Activated T-cell treated with anti-CD3 and anti-CD28 coated beads, Interleukin-2, amount 50 U/mL, for 4 hours (primary cell): ENCODE measurements at regions not wholly inside any gene's neighbourhood (a gene's known extent, or its start where the extent isn't known, plus 50 kb on each side); places are given as distances from the start of the nearest gene placed in this dataset.

Experiments
- ATAC-seq, 2 donors: fragments of 200-7000 bp; cut with Tn5 transposase; one replicate each; pipeline ENCODE4 v1.10.0; 2021
- DNase-seq: peaks from one replicate; pipeline ENCODE4 v3.0.0-alpha.2; 2020
- H3K27me3 Mint-ChIP-seq: one replicate; pipeline ENCODE4 v1.8.0; 2021; ENCODE audit warnings: low read depth, mixed read lengths
- H3K36me3 Mint-ChIP-seq: one replicate; pipeline ENCODE4 v1.8.0; 2022; ENCODE audit warnings: mixed read lengths; ENCODE audit not compliant: insufficient read depth
- H3K4me1 Mint-ChIP-seq: one replicate; pipeline ENCODE4 v1.8.0; 2021; ENCODE audit warnings: low read depth, mixed read lengths
- H3K4me3 Mint-ChIP-seq: one replicate; pipeline ENCODE4 v1.8.0; 2021; ENCODE audit warnings: mild to moderate bottlenecking, moderate library complexity, mixed read lengths
- H3K9me3 Mint-ChIP-seq: one replicate; pipeline ENCODE4 v1.8.0; 2021; ENCODE audit warnings: mixed read lengths

DNA sequence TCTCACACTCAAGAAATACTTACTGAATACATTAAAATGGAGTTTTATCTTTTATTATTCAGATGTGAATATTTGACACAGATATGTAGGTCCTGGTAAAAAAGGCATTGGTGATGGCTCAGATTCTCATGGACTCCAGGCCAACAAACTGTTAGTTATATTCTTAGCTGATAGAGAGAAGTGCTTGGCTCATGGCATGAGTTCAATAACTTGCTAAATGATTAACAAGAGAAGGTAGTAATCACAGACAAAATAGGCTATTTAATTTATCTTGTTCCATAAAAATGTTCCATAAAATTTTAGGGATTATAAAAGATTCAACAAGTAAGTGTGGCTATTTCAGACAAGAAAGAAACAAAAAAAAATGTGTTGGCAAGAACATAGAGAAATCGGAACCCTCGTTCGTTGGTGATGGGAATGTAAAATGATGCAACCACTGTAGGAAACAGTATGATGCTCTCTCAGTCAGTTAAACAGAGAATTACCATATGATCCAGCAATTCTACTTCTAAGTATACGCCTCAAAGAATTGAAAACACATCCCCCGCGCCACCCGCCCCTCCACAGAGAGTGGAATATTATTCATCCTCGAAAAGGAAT, 737.8 kb upstream of the ADAMTS5 start:
- Mint-ChIP-seq H3K27me3 (no peaks in the 10 kb centered on the region), H3K4me1 (peaks cover 1% of the 10 kb centered on the region), H3K4me3 (no peak overlapping the region), H3K9me3 (no peaks in the 10 kb centered on the region), H3K36me3 (no peaks in the 10 kb centered on the region)
- DNase-seq (no peak), ATAC-seq (no peak)

DNA sequence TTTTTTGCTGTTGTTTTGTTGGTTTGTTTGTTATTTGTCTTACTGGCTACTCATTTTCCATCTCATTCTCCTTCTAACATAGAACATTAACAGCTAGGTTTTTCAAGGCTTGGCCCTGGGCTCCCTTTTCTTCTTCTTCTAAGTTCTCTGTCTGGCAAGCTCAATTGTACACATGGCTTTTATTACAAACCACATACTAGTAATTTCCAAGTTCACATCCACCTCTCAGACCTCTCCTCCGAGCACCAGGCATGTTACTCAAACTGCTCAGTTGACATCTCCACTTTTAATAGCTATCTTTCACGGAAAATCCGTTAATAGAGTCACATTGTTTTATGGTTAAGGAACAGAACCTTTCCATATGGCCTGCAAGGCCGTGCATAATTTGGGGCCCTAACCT, 736.9 kb upstream of the ADAMTS5 start:
- Mint-ChIP-seq H3K4me3 (no peak overlapping the region), H3K27me3 (no peaks in the 10 kb centered on the region), H3K36me3 (no peaks in the 10 kb centered on the region), H3K4me1 (peaks cover 1% of the 10 kb centered on the region), H3K9me3 (no peaks in the 10 kb centered on the region)
- ATAC-seq (no peak), DNase-seq (no peak)

DNA sequence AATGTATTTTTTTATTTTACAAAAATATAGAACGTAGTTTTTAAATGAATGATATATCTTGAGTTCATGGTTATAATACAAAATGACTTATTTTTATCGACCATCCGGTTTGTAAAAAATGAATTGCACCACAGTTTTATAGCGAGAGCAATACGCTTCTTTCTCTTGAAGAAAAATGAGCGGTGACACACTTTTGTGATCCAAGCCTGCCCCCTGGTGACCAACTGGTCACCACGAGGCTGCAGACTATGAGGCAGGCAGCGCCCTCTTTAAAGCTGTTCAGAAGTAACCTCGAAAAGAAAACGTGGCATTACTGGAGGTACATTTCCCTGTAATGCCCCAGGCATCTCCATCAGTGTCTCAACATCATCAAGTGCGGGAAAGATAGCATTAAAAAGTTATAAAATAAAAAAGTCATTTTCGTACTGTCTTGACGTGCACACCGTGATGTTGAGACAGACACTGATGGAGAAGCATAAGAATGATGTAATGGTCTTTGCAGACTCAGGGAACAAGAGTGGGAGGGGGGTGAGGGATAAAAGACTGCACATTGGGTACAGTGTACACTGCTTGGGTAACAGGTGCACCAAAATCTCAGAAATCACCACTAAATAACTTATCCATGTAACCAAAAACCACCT, 734.2 kb upstream of the ADAMTS5 start:
- H3K4me3 Mint-ChIP-seq = no peak overlapping the region
- no peak for ATAC-seq
- no peaks in the 10 kb centered on the region for H3K9me3 Mint-ChIP-seq
- peaks cover 1% of the 10 kb centered on the region for H3K4me1 Mint-ChIP-seq
- H3K27me3 Mint-ChIP-seq = no peaks in the 10 kb centered on the region
- no peaks in the 10 kb centered on the region for H3K36me3 Mint-ChIP-seq
- peak; percentile 14 for DNase-seq

DNA sequence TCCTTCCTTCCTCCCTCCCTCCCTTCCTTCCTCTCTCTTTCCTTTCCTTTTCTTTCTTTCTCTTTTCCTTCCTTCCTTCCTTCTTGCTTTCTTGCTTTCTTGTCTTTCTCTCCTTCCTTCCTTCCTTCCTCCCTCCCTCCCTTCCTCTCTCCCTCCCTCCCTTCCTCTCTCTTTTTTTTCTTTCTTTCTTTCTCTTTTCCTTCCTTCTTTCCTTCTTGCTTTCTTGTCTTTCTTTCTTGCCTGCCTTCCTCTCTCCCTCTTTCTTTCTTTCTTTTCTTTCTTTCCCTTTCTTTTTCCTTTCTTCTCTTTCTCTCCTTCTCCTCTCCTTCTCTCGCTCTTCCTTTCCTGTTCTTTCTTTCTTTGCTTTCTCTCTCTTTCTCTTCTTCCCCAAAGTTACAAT, 728.4 kb upstream of the ADAMTS5 start:
- no peaks in the 10 kb centered on the region for H3K27me3 Mint-ChIP-seq
- H3K4me1 Mint-ChIP-seq = no peaks in the 10 kb centered on the region
- ATAC-seq (no peak), DNase-seq (no peak)
- H3K36me3 Mint-ChIP-seq = no peaks in the 10 kb centered on the region
- H3K4me3 Mint-ChIP-seq = no peak overlapping the region
- H3K9me3 Mint-ChIP-seq = peaks cover 3% of the 10 kb centered on the region

DNA sequence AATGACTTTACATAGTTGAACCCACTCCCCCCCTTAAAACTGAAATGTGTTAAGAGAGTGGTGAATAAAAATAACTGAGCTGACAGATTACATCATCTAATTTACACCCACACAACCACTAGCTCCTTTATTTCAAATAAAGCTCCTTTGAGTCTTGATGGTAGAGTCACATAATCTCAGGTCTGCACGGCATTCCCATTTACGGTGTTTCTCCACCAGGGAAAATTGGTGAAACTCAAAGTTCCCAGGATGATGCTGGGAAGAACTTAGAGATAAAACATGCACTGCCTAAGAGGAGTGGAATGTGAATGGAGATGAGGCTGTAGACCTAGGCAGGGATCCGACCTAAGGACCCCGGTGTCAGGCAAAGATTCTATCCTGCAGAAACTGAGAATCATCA, 727.8 kb upstream of the ADAMTS5 start:
- H3K36me3 Mint-ChIP-seq = no peaks in the 10 kb centered on the region
- no peak overlapping the region for H3K4me3 Mint-ChIP-seq
- no peaks in the 10 kb centered on the region for H3K27me3 Mint-ChIP-seq
- DNase-seq = no peak
- ATAC-seq = no peak
- H3K4me1 Mint-ChIP-seq = no peaks in the 10 kb centered on the region
- H3K9me3 Mint-ChIP-seq = peaks cover 3% of the 10 kb centered on the region

DNA sequence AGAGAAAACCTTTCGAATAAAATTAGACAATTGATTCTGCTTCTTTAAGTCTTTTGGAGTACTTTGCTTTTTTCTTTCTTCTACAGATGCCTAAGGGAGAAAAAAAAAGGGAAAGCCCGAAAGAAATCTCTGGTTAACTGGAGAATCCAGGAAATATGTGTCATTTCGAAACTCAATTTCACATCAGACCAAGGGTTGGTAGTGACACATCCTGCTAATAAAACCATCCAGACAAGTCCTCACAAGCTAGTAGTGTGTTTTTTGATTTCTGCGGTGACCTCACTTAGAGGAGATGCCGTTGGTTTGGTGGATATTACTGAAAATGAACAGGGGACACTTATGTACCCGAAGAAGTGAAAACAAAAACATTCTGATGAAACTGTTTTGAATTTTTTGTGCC, 726.5 kb upstream of the ADAMTS5 start:
- Mint-ChIP-seq H3K4me3 (no peak overlapping the region), H3K27me3 (no peaks in the 10 kb centered on the region), H3K9me3 (peaks cover 5% of the 10 kb centered on the region), H3K4me1 (no peaks in the 10 kb centered on the region), H3K36me3 (no peaks in the 10 kb centered on the region)
- DNase-seq (no peak), ATAC-seq (no peak)

DNA sequence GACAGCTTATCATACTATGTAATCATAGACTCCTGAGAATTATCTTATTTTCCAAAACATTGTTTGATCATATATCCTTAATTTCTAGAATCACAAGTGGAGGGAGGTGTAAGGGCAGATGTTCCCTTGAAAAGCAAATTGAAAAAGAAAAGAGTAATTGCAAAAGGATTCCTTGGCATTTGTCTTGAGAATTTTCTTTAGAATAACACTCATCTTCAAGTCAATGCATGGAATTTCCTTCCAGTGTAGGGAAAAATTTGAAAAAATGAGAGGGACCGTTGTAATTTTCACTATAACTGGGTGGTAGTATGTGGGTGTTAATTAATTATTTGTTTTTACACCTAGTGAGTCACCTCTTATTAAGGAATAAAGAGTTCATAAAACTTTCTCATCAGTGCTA, 724.6 kb upstream of the ADAMTS5 start:
- Mint-ChIP-seq H3K9me3 (peaks cover 11% of the 10 kb centered on the region), H3K36me3 (no peaks in the 10 kb centered on the region), H3K4me1 (no peaks in the 10 kb centered on the region), H3K4me3 (no peak overlapping the region), H3K27me3 (no peaks in the 10 kb centered on the region)
- no peak for DNase-seq
- ATAC-seq = no peak

DNA sequence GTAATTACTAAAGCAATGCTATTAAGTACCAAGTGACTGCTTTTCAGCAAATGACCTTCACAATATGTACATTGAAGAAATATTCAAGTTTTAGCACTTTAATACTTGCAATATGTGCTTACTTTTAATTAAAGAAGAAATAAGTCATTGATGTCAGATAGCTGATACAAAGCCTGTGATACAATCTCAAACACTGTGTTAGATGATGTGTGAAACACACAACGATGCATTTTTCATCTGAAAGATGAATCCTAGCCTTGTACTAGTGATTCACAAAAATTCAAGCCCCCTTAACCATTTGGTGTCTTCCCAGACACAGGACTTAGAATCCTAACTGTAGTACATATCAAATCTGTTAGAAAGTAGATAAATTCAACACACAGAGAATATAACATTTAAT, 724.1 kb upstream of the ADAMTS5 start:
- no peaks in the 10 kb centered on the region for H3K27me3 Mint-ChIP-seq
- H3K36me3 Mint-ChIP-seq = no peaks in the 10 kb centered on the region
- no peak for ATAC-seq
- H3K9me3 Mint-ChIP-seq = peaks cover 11% of the 10 kb centered on the region
- no peak for DNase-seq
- no peaks in the 10 kb centered on the region for H3K4me1 Mint-ChIP-seq
- H3K4me3 Mint-ChIP-seq = no peak overlapping the region

DNA sequence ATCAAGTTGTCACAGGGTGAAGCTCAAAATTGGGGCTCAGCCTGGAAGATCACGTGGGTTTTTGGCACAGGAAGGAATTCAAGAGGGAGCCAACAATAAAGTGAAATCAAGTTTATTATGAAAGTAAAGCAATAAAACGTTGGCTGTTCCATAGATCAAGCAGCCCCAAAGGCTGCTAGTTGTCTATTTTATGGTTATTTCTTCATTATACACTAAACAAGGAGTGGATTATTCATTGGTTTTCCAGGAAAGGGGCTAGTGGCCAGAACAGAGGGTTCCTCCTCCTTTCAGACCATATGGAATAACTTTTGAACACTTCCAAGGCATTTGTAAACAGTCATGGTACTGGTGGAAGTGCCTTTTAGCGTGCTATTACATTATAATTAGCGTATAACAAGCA, 723.5 kb upstream of the ADAMTS5 start:
- peaks cover 11% of the 10 kb centered on the region for H3K9me3 Mint-ChIP-seq
- H3K27me3 Mint-ChIP-seq = no peaks in the 10 kb centered on the region
- no peak for DNase-seq
- no peaks in the 10 kb centered on the region for H3K4me1 Mint-ChIP-seq
- no peak for ATAC-seq
- no peaks in the 10 kb centered on the region for H3K36me3 Mint-ChIP-seq
- no peak overlapping the region for H3K4me3 Mint-ChIP-seq

DNA sequence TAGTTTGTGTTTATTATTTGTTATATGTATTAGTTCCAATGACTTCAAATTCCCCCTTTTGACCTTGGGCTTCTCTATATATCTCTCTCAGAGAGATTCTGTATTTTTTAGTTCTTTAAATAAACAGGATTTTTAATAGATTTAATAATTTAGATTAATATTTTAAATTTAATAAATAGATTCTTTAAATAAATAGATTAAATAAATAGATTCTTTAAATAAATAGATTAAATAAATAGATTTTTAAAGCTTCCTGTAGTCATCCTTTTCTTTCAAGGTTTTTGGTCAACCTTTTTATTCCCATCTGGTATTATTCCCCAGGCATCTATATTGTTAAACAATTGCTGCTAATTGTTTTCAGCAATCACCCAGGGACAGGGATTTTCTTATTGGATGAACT, 721.9 kb upstream of the ADAMTS5 start:
- H3K9me3 Mint-ChIP-seq = peaks cover 11% of the 10 kb centered on the region
- DNase-seq (no peak), ATAC-seq (no peak)
- H3K4me1 Mint-ChIP-seq = no peaks in the 10 kb centered on the region
- no peak overlapping the region for H3K4me3 Mint-ChIP-seq
- no peaks in the 10 kb centered on the region for H3K27me3 Mint-ChIP-seq
- H3K36me3 Mint-ChIP-seq = no peaks in the 10 kb centered on the region

DNA sequence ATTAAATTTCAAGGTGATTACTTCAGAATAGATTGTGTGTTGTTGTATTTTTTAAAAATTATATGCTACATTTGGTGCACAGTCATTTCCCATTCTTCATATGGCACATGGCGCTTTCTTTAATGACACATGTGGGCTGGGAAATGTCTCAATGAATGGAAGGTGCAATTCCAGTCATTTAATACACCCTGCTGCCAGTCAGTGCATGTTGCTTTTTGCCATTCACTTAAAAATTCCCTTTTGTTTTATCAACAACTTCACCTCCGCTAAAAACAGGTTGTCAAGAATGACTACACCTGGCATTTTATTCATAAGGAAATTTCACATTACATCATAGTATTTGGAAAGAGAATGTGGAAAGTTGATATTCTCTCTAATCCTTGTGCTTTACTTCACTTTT, 716.4 kb upstream of the ADAMTS5 start:
- H3K9me3 Mint-ChIP-seq = peaks cover 5% of the 10 kb centered on the region
- DNase-seq = no peak
- ATAC-seq = no peak
- H3K36me3 Mint-ChIP-seq = no peaks in the 10 kb centered on the region
- H3K27me3 Mint-ChIP-seq = no peaks in the 10 kb centered on the region
- no peak overlapping the region for H3K4me3 Mint-ChIP-seq
- no peaks in the 10 kb centered on the region for H3K4me1 Mint-ChIP-seq

DNA sequence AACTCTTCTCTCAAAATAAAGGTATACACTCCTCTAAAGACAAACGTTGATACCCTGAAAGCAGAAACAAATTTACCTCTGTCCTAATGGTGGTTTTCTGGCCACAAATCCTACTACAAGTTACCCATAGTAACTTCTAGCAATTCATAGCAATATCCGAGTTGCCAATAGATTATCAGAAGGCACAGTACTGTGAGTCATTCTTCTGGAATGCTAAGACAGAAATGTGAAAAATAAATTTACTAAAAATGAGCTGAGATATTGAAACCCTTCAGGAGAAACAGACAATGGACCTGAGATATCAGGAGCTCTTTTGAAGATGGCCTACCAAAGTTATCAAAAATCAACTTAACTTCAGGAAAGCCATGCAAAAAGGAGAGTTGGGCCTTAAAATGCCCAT, 715.0 kb upstream of the ADAMTS5 start:
- DNase-seq (no peak), ATAC-seq (no peak)
- Mint-ChIP-seq H3K9me3 (no peaks in the 10 kb centered on the region), H3K27me3 (no peaks in the 10 kb centered on the region), H3K36me3 (no peaks in the 10 kb centered on the region), H3K4me3 (no peak overlapping the region), H3K4me1 (no peaks in the 10 kb centered on the region)

DNA sequence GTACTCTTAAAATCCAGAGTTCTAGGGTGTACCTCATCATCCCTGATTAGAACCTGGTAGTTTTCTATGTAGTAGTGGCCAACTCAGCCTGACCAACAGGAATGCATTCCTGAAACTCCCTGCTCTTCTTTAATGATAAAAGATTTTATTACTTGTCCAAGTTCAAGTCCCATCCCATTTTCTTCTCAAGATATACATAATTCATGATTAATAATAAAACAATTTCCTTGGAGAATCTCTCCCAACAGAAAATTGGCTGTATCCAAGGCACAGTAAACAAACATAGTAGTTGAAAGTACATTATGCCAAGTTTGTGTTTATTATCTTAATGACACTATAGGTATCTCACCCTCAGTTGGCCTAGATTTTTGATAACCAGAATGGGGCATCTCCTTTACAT, 714.1 kb upstream of the ADAMTS5 start:
- no peaks in the 10 kb centered on the region for H3K9me3 Mint-ChIP-seq
- no peak overlapping the region for H3K4me3 Mint-ChIP-seq
- ATAC-seq (no peak), DNase-seq (no peak)
- H3K36me3 Mint-ChIP-seq = no peaks in the 10 kb centered on the region
- no peaks in the 10 kb centered on the region for H3K27me3 Mint-ChIP-seq
- no peaks in the 10 kb centered on the region for H3K4me1 Mint-ChIP-seq

DNA sequence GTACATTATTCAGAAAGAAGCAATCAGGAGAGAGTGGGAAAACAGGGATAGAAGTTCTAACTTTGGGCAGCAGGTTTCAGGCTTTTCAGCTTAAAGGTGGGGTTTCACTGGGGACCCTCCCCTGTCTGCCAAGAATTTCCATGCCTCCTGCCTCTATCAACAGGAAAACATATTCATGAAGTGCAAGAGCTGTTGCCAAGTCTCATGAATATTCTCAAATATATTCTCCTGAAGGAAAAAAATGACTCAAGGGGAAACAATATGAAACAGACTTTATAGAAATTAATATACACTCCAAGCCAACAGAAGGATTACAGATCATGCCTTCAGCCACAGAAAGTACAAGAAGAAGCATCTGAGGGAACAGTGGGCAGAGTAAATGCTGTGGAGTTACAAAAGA, 713.3 kb upstream of the ADAMTS5 start:
- ATAC-seq (no peak), DNase-seq (no peak)
- no peaks in the 10 kb centered on the region for H3K4me1 Mint-ChIP-seq
- H3K36me3 Mint-ChIP-seq = no peaks in the 10 kb centered on the region
- no peaks in the 10 kb centered on the region for H3K27me3 Mint-ChIP-seq
- H3K4me3 Mint-ChIP-seq = no peak overlapping the region
- H3K9me3 Mint-ChIP-seq = no peaks in the 10 kb centered on the region

DNA sequence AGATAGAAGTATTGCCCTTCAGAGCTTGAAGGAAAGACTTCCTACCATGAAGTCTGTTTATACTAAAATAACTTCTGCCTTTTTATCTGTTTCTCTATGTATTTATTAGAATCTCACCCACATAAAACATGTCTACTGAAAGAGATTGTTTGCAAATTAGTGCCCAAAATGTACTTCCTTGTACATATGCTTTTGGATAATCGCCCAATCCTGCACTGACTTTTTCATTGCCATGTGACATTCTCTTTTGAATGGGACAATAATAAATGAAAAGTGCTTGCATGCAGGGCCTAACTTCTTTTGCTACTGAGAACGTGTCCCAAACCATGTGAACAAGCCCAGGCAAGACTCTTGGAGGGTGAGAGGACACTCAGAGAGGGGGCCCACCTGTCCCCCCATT, 711.6 kb upstream of the ADAMTS5 start:
- DNase-seq (no peak), ATAC-seq (no peak)
- H3K36me3 Mint-ChIP-seq = no peaks in the 10 kb centered on the region
- H3K27me3 Mint-ChIP-seq = no peaks in the 10 kb centered on the region
- no peaks in the 10 kb centered on the region for H3K9me3 Mint-ChIP-seq
- no peaks in the 10 kb centered on the region for H3K4me1 Mint-ChIP-seq
- no peak overlapping the region for H3K4me3 Mint-ChIP-seq

DNA sequence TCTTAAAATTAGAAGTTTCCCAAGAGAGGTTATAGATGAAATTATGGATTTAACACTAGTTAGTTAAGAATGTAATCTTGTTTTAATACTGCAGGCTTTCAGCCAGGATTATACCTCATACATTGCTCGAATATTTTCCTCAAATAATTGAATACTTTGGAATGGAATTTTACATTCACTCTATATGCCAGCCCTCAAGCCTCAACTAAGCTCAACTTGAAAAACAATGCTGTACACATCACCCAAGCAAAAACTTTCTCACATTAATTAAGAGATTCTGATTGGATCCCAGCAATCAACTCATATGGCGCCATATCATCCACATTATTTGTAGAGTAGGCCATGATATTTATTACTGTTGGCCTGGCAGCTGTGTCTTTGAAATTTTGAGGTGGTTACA, 710.7 kb upstream of the ADAMTS5 start:
- ATAC-seq = no peak
- Mint-ChIP-seq H3K27me3 (no peaks in the 10 kb centered on the region), H3K4me1 (no peaks in the 10 kb centered on the region), H3K4me3 (no peak overlapping the region), H3K36me3 (no peaks in the 10 kb centered on the region), H3K9me3 (no peaks in the 10 kb centered on the region)
- no peak for DNase-seq
